T-cell (primary cell): ENCODE measurements at regions not wholly inside any gene's neighbourhood (a gene's known extent, or its start where the extent isn't known, plus 50 kb on each side); places are given as distances from the start of the nearest gene placed in this dataset.

Experiments used
- ATAC-seq, 4 experiments: fragments of 200-7000 bp in 3 of 4; fragments of 150-1000 bp in 1 of 4; cut with Tn5 transposase; replicated peaks in 1 of 4; 1 replicate in 3 of 4; 2 replicates in 1 of 4; pipeline ENCODE4 v1.10.0; 2021; ENCODE audit warnings: moderate library complexity in 3 of 4, mild to moderate bottlenecking in 2 of 4, moderate number of reproducible peaks in 1 of 4
- CTCF ChIA-PET, 2 donors: fragments of 300-600 bp; sonication (Branson Sonifier 250); formaldehyde crosslinking; loops; one replicate each; lab custom pipeline; 2022; ENCODE audit warnings: antibody characterized with exemption in 2 of 2; lab: Charles Lee
- POLR2A ChIA-PET, 2 donors: fragments of 300-600 bp; sonication (Branson Sonifier 250); formaldehyde crosslinking; loops; one replicate each; lab custom pipeline; 2022; ENCODE audit warnings: antibody characterized with exemption in 2 of 2; lab: Charles Lee
- DNase-seq, 35 experiments: peaks; one replicate each; pipeline versions ENCODE4 v3.0.0 to v3.0.0-alpha.2; 2013 to 2023
- H3K27ac ChIP-seq: one replicate; pipeline ENCODE4 v1.5.1; 2013; ENCODE audit warnings: low read length
- H3K27me3 ChIP-seq, 2 experiments: replicated peaks in 1 of 2; 1 replicate in 1 of 2; 2 replicates in 1 of 2; pipeline versions ENCODE4 v1.6.1 to v1.7.0; 2013; ENCODE audit warnings: low read length in 1 of 2, mixed read lengths in 1 of 2; ENCODE audit not compliant: control insufficient read depth in 2 of 2, insufficient read depth in 2 of 2; ENCODE audit errors: extremely low read depth in 1 of 2
- H3K36me3 ChIP-seq, 2 donors: 1 replicate in 1 of 2; 2 replicates in 1 of 2; pipeline versions ENCODE4 v1.6.1 to v1.7.0; 2013; ENCODE audit warnings: low read length in 1 of 2; ENCODE audit not compliant: control insufficient read depth in 2 of 2, insufficient read depth in 1 of 2; ENCODE audit errors: extremely low read depth in 1 of 2
- H3K4me1 ChIP-seq, 2 experiments: 1 replicate in 1 of 2; 2 replicates in 1 of 2; pipeline versions ENCODE4 v1.6.1 to v1.7.0; 2013; ENCODE audit warnings: low read length in 2 of 2, mixed read lengths in 1 of 2; ENCODE audit not compliant: insufficient read depth in 2 of 2, control insufficient read depth in 1 of 2; ENCODE audit errors: extremely low read depth in 1 of 2
- H3K4me3 ChIP-seq, 2 donors: 1 replicate in 1 of 2; 2 replicates in 1 of 2; pipeline versions ENCODE4 v1.5.1 to v1.7.0; 2013; ENCODE audit warnings: mild to moderate bottlenecking in 2 of 2, low read length in 1 of 2, moderate library complexity in 1 of 2; ENCODE audit not compliant: control insufficient read depth in 1 of 2; ENCODE audit errors: extremely low read depth in 1 of 2
- H3K9me3 ChIP-seq: 2 replicates; pipeline ENCODE4 v1.7.0; 2013
- H3K27ac Mint-ChIP-seq, 2 donors: one replicate each; pipeline ENCODE4 v1.8.0; 2020 to 2021; ENCODE audit warnings: mild to moderate bottlenecking in 2 of 2, mixed read lengths in 2 of 2
- H3K27me3 Mint-ChIP-seq, 2 donors: one replicate each; pipeline ENCODE4 v1.8.0; 2021 to 2022; ENCODE audit warnings: mixed read lengths in 2 of 2
- H3K36me3 Mint-ChIP-seq: one replicate; pipeline ENCODE4 v1.8.0; 2021; ENCODE audit warnings: mixed read lengths
- H3K4me1 Mint-ChIP-seq, 3 donors: one replicate each; pipeline ENCODE4 v1.8.0; 2020 to 2022; ENCODE audit warnings: mixed read lengths in 3 of 3, mild to moderate bottlenecking in 1 of 3
- H3K4me3 Mint-ChIP-seq, 3 donors: one replicate each; pipeline ENCODE4 v1.8.0; 2020 to 2022; ENCODE audit warnings: mild to moderate bottlenecking in 3 of 3, mixed read lengths in 3 of 3, moderate library complexity in 3 of 3
- H3K9me3 Mint-ChIP-seq, 3 donors: one replicate each; pipeline ENCODE4 v1.8.0; 2020 to 2022; ENCODE audit warnings: mixed read lengths in 3 of 3
- WGBS: methylation state at CpG from one replicate; pipeline ENCODE4 v1.1.5; 2013; ENCODE audit warnings: missing lambda C conversion rate; ENCODE audit not compliant: insufficient coverage; 5-methylcytosine and 5-hydroxymethylcytosine counted together

DNA sequence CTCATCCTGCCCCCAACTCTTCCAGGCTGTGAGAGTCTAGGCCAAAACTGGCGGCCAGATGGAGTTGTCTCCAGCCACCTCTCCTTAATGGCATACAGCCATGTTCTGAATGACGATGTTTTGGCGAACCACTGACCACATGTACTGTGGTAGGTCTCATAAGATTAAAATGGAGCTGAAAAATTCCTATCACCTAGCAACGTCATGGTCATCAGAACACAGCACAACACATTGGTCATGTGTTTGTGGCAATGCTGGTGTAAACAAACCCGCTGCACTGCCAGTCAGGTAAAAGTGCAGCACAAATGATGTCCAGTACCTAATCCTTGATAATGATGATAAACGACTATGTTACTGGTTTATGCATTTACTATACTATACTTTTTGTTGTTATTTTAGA is 290.0 kb upstream of the MKI67 start:
- H3K27me3 ChIP-seq: no peaks in the 10 kb centered on the region
- H3K27me3 Mint-ChIP-seq: peaks cover 4 to 37% of the 10 kb centered on the region in 2 donors
- WGBS: no CpG with 5 or more reads among the region's 6 CpGs
- CTCF ChIA-PET: no interaction called here
- ATAC-seq: no peak
- POLR2A ChIA-PET: no interaction called here
- no peaks in the 10 kb centered on the region for H3K4me1 ChIP-seq
- no peaks in the 10 kb centered on the region for H3K4me1 Mint-ChIP-seq
- H3K27ac Mint-ChIP-seq: no peak overlapping the region
- no peak overlapping the region for H3K4me3 Mint-ChIP-seq
- DNase-seq: no peak
- H3K36me3 ChIP-seq: no peaks in the 10 kb centered on the region
- no peaks in the 10 kb centered on the region for H3K9me3 ChIP-seq
- peaks cover 0 to 4% (median 0%) of the 10 kb centered on the region in 3 donors for H3K9me3 Mint-ChIP-seq
- no peak overlapping the region for H3K4me3 ChIP-seq
- H3K36me3 Mint-ChIP-seq: no peaks in the 10 kb centered on the region
- H3K27ac ChIP-seq: no peak overlapping the region

DNA sequence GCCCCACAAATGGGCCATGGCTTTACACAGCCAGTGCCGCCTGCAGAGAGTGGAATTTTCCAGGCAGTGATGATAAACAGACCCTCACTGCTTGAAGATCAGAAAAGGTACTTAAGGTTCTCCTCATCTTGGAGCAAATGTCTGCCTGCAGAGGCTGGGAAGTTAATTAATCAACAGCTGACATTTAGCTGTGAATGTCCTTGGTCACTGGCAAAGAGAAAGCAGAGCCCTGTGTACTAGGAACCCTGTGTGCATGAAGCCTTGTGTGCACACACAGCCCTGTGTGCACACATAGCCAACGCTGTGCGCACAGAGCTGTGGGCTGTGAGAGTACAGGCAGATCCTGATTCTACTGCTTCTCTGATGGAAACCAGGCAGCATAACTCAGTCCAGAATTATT is 291.6 kb upstream of the MKI67 start:
- Mint-ChIP-seq H3K36me3 (no peaks in the 10 kb centered on the region), H3K4me1 (no peaks in the 10 kb centered on the region), H3K27ac (no peak overlapping the region), H3K4me3 (no peak overlapping the region), H3K9me3 (peaks cover 0 to 4% (median 0%) of the 10 kb centered on the region in 3 donors), H3K27me3 (peaks cover 0 to 27% of the 10 kb centered on the region in 2 donors)
- Histone ChIP-seq H3K4me1 (no peaks in the 10 kb centered on the region), H3K27ac (no peak overlapping the region), H3K36me3 (no peaks in the 10 kb centered on the region), H3K9me3 (no peaks in the 10 kb centered on the region), H3K27me3 (no peaks in the 10 kb centered on the region), H3K4me3 (no peak overlapping the region)
- no peak for DNase-seq
- ChIA-PET CTCF (no interaction called here), POLR2A (no interaction called here)
- 100% methylated on average over 1 of the region's 3 CpGs for WGBS
- ATAC-seq: no peak

DNA sequence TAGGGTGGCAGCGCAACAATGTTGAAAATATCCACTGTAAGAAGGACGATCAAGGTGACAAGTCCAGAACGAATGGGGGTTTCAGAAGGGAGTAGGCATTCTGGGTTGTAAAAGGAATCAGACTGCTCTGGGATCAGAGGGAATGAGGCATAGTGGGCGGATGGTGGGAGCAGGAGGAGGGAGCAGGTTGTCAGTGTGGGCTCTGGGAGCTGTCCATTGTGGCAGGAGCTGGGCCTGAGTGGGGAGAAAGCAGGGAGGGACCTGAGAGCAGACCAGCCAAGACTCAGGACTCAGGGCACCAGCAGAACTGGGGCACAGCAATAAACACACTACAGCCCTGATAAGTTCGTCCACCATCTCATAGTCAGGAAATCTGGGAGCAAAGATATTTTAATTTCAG is 292.6 kb upstream of the MKI67 start:
- CTCF ChIA-PET: no interaction called here
- POLR2A ChIA-PET: no interaction called here
- no peaks in the 10 kb centered on the region for H3K27me3 ChIP-seq
- no peak overlapping the region for H3K4me3 ChIP-seq
- no peak for ATAC-seq
- H3K27me3 Mint-ChIP-seq: peaks cover 0 to 27% of the 10 kb centered on the region in 2 donors
- no peaks in the 10 kb centered on the region for H3K36me3 Mint-ChIP-seq
- no peak overlapping the region for H3K4me3 Mint-ChIP-seq
- no peaks in the 10 kb centered on the region for H3K4me1 ChIP-seq
- H3K27ac ChIP-seq: no peak overlapping the region
- no peak overlapping the region for H3K27ac Mint-ChIP-seq
- H3K9me3 Mint-ChIP-seq: peaks cover 0 to 4% (median 0%) of the 10 kb centered on the region in 3 donors
- no peaks in the 10 kb centered on the region for H3K36me3 ChIP-seq
- H3K9me3 ChIP-seq: no peaks in the 10 kb centered on the region
- 70% methylated on average over 4 of the region's 5 CpGs for WGBS
- no peak for DNase-seq
- H3K4me1 Mint-ChIP-seq: no peaks in the 10 kb centered on the region

DNA sequence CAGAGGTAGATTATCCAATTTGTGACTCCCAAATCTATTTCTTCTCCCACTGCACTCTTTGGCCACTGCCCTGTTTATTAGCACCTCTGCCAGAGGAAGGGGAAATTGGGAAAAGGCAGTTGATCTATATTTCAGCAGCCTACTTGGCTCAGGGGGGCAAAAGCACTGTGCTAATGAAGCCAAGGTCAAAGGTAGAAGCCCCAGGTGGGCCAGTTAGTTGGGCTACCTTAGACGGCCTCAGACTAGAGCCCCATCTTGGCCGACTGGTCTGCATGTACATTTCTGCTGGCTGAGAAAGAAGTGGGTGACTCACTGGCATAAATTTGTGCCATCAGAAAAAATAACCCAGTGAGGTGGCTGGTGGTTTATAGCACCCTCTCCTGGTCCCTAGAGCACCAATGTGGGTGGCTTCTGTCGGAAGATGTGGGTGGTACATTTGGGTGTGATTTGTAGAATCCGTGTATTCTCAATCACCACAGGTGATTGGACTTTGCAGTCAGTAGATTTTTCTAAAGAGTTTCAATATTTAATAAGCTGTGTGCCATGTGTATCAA is 293.3 kb upstream of the MKI67 start:
- no peaks in the 10 kb centered on the region for H3K27me3 ChIP-seq
- H3K36me3 ChIP-seq: no peaks in the 10 kb centered on the region
- H3K36me3 Mint-ChIP-seq: no peaks in the 10 kb centered on the region
- no peaks in the 10 kb centered on the region for H3K9me3 ChIP-seq
- H3K27ac Mint-ChIP-seq: no peak overlapping the region
- no peaks in the 10 kb centered on the region for H3K4me1 Mint-ChIP-seq
- no peak overlapping the region for H3K4me3 ChIP-seq
- no peak overlapping the region for H3K27ac ChIP-seq
- peaks cover 0 to 4% (median 0%) of the 10 kb centered on the region in 3 donors for H3K9me3 Mint-ChIP-seq
- CTCF ChIA-PET: no interaction called here
- H3K4me1 ChIP-seq: no peaks in the 10 kb centered on the region
- WGBS: 85% methylated on average over 2 of the region's 4 CpGs
- no peak overlapping the region for H3K4me3 Mint-ChIP-seq
- ATAC-seq (no peak), DNase-seq (no peak)
- H3K27me3 Mint-ChIP-seq: peaks cover 0 to 23% of the 10 kb centered on the region in 2 donors
- POLR2A ChIA-PET: no interaction called here

DNA sequence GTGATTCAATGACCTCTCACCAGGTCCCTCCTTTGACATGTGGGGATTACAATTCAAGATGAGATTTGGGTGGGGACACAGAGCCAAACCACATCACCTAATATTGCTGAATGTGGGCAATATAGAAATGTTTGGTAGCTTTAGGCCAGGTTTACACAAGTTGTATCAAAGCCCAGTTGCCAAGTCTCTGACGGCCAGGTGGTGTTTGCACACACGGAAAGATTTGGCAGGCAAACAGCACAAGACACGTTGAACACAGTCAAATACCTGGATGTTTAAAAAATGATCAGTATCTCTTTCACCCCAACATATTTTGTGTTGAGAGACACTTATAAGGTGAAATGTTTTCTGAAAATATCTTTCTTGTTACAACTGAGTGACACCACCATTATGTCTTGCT is 294.4 kb upstream of the MKI67 start:
- H3K4me1 Mint-ChIP-seq: no peaks in the 10 kb centered on the region
- no peak overlapping the region for H3K4me3 Mint-ChIP-seq
- no peaks in the 10 kb centered on the region for H3K36me3 ChIP-seq
- no peaks in the 10 kb centered on the region for H3K9me3 ChIP-seq
- ChIA-PET POLR2A (no interaction called here), CTCF (no interaction called here)
- DNase-seq (no peak), ATAC-seq (no peak)
- H3K4me3 ChIP-seq: no peak overlapping the region
- no peak overlapping the region for H3K27ac ChIP-seq
- H3K36me3 Mint-ChIP-seq: no peaks in the 10 kb centered on the region
- peaks cover 0 to 4% (median 0%) of the 10 kb centered on the region in 3 donors for H3K9me3 Mint-ChIP-seq
- peaks cover 1 to 28% of the 10 kb centered on the region in 2 donors for H3K27me3 Mint-ChIP-seq
- no CpG with 5 or more reads among the region's 3 CpGs for WGBS
- H3K27me3 ChIP-seq: no peaks in the 10 kb centered on the region
- H3K27ac Mint-ChIP-seq: no peak overlapping the region
- no peaks in the 10 kb centered on the region for H3K4me1 ChIP-seq

DNA sequence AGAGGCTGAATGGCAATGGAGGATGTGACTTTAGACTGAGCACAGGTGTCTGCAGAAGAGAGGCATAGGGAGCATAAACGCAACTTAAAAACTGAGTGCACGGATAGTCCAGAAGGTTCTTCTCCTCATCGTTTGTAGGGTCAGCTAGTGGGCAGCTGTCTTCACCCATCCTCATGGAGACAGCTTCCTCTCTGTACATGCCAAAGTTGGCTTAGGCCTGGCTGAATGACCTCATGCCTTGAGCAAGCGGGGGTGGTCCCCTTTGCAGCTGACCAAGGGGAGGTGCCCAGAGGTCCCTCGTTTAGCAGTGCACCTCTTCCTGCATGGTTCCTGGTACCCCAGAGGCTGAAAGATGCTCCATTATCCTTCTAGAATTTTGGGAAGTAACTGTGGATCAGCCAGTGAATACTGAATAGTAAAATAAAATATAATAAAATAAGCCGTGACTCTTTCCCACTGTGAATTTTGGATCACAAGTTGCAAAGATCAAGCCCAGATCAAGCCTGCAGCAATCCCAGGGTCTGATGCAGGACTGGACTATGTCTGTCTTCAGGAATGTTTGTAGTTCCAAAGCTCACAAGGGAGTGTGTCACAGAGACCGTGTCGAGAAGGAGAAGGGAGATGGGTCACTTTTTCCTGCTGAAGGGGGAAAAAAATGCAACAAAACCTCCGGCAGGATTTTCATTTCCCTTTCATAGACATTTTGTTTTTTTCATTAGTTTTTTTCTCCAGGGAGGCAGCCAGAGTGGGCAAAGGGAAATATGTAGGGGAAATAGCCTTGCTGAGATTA is 295.3 kb upstream of the MKI67 start:
- Mint-ChIP-seq H3K4me3 (no peak overlapping the region), H3K27ac (no peak overlapping the region), H3K27me3 (peaks cover 1 to 28% of the 10 kb centered on the region in 2 donors), H3K9me3 (peaks cover 0 to 4% (median 0%) of the 10 kb centered on the region in 3 donors), H3K4me1 (no peaks in the 10 kb centered on the region), H3K36me3 (no peaks in the 10 kb centered on the region)
- Histone ChIP-seq H3K4me3 (no peak overlapping the region), H3K27me3 (no peaks in the 10 kb centered on the region), H3K4me1 (no peaks in the 10 kb centered on the region), H3K27ac (no peak overlapping the region), H3K36me3 (no peaks in the 10 kb centered on the region), H3K9me3 (no peaks in the 10 kb centered on the region)
- DNase-seq (no peak), ATAC-seq (no peak)
- WGBS: 88% methylated on average over 3 of the region's 9 CpGs
- POLR2A ChIA-PET: no interaction called here
- CTCF ChIA-PET: no interaction called here
